HUDEP-2 (cell line): ENCODE measurements at regions not wholly inside any gene's neighbourhood (a gene's known extent, or its start where the extent isn't known, plus 50 kb on each side); places are given as distances from the start of the nearest gene placed in this dataset.
A peak's percentile ranks its signal among the peaks of the same experiment; 100 is the strongest.

ENCODE experiments used
- DNase-seq, 76 experiments: peaks; one replicate each; lab custom pipeline; 2025; ENCODE audit not compliant: unreplicated experiment in 76 of 76; lab: John Stamatoyannopoulos, UW

DNA sequence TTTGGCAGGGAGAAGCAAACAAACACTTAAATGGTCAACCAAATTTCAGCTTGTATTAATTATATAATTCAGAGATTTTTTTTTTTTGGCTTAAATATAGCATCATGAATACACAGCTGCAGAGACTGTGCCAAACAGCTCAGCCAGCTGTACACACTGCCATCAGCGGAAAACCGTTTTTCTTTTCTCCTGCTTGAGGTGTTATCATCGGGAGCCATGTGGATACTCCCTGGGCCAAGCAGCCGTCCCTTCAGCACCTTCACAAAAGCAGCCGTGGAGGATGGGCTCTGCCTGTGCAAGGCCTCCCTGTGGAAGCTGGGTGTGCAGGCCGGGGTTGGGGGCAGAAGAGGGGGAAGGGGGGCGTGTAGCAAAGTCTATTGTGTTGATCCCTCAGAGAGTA, 85.0 kb downstream of the NUF2 start:
- peak in 1 of 76 experiments; percentile 0 for DNase-seq

DNA sequence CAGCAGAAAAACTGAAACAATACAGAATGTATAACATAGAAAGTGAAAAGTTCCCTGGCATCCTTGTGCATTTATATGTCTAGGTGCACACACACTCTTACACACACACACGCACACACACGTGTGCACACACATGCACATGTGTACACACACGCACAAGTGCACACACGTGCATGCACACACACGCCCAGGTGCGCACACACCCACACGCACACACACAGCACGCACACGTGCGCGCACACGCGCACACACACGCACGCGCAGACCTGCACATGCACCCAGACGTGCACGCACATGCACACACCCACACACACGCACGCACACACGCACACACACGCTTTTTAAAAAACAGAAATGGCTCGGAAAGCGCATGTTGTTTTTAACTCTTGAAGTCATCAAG, 86.5 kb downstream of the NUF2 start:
- no peak for DNase-seq

DNA sequence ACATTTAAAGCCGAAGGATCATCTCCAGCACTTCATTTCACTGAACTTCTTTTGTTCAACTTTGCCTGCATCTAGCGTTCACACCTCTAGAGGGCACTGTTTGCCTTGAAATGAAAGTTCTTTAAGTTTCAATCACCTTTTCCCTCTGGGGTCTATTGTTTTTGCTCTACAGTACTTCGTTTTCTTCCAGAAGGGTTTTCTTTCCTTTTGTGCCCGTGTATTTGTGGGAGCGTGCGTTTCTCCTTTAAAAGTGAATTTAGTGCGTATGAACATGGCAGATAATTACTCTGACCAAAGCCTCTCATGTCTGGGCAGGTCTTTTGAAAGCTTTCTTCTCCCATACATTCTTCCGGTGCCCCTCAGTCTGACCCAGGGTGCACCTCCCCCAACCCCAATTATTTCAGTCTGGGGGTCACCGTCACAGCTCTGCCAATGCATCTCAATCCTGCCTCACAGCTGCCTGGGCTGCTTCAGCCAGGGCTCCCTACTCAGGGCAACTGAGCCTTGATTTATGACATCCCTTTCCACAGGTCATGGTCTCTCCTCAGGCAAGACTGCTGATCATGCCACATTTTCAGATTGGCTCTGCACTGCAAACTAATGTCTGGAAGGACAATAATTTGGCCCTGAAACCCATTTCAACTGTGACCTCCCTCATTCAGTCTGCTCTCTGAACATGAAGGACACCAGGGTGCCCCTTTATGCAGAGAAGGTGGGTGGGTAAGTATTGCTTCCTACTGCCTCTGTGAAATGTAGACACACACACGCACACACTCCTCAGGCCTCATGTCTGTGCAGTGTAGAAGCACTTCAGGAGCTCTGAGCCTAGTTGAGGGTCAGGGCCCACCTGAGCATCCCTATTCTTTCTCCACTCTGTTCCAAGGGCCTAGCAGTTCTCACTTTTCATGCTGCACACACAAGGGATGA, 88.6 kb downstream of the NUF2 start:
- peak in 25 of 76 experiments; percentile 1 to 40 (median 12) for DNase-seq

DNA sequence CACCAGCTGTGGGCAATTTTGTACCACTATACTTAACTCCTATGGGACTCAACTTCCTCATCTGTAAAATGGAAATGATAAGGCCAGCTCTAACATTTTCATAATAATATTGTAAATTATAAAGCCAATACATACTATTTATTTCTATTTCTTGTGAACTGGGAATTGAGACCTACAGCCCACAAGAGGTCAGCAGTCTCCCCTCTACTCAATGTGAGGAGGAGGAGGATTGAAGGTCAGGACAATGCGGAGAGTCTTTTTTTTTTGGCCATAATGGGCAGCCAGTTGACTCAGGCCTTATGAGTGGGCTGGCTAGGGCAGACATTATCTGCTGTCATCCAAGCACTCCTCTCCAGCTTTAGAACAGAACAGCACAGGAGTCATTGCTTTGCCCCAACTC, 90.5 kb downstream of the NUF2 start:
- no peak for DNase-seq

DNA sequence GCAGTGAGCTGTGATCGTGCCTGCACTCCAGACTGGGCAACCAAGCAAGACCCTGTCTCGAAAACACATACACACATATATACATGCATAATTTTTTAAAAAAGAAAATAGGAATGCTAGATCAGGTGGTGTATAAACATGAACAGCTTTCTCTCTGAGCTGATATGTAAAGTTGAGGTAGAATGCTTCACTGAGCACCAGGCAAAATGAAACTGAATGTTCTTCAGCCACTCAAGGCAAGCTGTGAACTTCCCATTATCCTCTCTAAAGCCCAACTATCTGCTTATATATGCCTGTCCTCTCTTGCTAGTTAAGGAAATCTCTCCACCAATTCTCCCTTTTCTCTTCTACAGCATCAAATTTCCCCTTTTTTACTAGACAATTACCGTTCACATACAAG, 93.0 kb downstream of the NUF2 start:
- no peak for DNase-seq

DNA sequence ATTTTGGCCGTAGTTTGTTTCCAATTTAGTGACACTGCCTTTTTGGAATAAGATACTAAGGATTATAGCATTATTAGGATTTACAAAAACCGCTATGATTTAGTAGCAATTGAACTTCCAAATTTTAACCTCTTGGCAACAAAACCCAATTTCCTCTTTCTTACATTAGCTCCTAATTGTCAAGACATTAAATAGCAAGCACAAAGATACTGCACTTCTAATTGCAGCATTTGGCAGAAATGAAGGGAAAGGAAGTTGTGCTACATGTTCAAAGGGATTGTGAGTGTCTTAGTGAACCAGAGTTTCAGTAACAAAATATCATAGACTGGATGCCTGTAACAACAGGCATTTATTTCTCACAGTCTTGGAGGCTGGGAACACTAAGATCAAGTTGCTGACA, 99.9 kb downstream of the NUF2 start:
- DNase-seq = no peak

DNA sequence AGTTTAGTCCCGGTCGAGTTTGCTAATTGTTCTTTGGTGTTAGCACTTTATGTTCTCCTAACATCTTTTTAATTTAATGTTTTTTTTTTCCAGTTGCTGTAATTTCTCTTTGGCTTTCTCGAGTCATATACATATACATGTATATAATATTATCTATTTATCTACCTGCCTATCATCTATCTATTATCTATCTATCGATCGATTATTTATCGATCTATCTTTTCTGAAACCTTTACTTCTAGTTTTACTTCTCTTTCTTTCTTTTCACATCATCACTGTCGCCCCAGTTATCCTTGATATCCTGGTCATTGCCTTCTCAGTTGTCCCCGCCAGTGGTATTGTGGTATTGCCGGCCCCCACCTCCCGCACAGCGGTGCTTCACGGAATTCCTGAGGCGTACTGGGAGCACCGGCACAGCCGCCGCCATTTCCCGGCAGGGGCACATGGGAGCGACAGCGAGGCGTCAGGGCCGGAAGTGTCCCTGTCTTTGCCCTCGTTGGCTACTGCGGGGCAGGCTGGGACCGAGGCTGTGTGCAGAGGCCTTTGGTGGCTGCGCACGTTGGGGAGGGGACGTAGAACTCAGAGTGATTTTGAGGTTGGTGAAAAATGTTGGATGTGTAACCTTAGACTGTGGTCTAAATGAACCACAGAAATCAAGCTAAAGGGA, 101.1 kb downstream of the NUF2 start:
- no peak for DNase-seq

DNA sequence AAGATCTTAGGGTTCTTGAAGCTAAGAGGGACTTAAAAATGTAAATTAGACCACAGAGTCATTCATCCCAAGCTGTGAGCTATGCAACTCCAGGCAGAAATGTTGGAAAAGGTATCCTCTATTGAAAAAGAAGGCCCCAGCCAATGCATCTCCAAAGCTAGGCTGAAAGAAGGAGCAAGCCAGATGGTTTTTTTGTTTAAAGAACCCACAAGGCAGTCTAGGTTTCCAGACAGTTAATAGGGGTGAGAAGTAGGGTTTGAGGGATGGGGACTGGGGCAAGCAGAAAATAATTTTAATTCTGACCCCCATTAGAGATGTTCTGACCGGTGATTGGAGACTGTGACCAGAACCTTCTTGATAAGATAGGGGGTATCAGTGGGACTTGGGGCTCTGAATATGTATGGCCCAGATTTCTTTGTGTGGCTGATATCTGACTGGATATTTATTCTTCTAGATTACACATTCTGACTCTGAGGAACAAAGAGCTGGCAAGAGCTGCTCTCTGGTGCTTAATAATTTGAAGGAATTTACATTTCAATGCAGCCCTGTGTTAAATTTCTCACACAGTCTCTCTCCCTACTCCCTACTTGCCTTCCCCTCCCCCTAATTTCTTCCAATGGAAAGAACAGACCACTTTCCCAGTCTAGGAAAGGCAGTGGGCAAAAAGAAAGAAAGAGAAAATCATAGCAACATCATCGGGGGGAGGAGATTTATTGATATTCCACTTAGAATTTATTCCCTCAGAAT, 104.9 kb downstream of the NUF2 start:
- DNase-seq = no peak

DNA sequence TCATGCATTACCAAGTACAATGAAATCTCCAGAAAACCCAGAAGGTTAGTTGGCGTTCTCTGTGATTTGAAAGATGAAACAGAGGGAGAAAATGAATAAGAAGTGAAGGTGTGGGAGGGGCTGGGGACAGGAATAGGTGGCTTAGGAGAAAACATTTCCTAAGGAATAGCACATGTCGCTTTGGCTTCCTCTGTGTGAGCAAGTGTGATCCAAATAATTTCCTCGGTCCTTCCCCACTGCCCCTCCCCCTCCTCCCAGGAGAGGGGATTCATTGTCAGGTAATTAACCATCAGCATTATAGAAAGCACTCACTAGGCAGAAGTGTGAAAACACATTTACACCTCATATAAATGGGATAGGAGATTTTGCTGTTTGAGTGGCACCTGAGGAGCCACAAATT, 105.5 kb downstream of the NUF2 start:
- DNase-seq = no peak

DNA sequence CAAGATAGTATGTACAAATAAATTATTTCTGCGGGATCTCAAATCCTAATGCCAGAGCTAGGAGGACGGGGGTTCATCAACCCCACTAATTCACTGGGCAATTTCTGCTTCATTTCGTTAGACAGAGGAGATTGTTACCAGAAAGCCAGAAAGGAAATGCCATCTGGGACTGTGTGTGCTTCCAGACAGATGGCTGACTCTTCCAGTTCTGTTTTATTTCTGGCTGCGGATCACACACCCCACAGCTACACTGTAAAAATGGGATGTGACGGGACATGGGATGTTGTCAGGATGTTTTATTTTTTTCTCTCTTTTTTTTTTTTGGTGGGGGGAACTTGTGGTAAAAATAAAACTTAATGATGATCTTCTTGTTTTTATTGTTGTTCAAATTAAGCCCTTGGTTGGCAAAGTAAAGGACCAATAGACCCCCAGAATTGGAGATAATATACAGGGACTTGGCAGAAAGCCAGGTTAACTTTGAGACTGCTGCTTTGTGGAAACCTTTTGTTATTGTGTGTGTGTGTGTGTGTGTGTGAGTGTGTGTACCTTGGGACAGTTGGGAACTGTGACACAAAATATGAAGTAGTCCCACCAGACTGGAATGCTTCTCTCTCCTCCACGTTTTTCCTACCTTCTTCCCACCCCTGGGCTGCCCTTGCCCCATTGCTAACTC, 114.5 kb downstream of the NUF2 start:
- no peak for DNase-seq

DNA sequence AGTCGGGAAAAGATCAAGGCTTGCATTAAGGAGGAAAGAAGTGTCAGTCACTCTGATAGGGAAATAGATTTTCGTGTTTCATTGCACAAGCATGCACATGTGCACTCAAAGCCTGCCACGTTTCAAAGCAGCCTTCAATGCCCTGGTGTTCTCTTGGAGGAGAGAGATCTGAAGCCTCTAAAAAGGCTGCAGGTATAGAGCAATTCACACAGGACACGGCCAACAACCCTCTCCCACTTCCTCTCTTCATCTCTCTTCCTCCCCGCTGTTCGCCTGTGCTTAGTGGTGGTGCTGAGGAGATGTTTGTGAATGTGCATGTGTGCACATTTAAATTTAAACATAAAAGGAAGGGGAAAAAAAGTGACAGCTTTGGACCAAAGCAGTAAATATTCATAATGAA, 117.7 kb downstream of the NUF2 start:
- DNase-seq = no peak

DNA sequence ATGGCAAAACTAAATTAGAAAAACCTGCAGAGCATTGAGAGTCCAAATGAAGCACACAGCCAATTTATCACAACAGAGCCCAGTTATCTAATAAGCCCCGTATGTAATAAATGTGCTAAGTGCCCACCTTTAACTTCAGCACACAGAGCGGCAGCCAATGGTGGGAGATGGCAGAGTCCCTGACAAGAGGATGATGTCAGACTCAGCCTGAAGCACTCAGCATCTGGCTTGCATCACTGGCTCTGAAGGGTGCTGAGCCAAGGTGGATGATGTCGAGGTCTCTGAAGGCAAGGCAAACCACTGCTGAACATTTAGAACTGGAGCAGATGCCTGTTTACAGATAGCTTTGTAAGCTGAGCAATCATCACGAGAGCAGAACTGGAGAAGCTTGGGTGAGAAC, 118.3 kb downstream of the NUF2 start:
- DNase-seq = no peak

DNA sequence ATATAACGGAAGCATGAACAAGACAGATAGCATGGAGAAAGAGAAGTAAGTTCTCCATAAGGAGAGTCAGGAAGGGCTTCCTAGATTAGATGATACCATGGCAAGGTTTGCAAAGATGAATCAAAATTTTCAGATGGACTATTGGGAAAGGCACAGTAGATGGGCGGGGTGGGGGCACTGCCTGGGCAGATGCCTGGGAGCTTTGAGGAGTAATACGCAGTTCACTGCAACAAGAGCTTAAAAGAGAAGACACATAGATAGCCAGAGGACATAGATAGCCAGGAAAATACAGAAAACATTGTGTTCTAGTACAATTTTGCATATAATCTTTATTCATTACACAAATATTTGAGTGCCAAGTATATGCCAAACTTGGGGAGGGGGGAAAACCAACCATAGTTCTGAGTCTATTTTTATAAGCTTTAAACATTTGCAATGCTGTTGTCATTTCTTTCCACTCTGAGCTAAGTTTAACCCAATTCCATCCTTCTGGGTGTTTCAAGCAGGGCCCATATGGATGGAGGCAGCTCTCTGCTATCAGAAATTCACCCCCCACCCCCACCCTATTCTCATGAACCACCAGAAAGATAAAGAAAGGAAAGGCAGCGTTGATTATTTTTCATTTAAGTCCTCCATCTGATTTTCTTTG, 120.6 kb downstream of the NUF2 start:
- DNase-seq = no peak

DNA sequence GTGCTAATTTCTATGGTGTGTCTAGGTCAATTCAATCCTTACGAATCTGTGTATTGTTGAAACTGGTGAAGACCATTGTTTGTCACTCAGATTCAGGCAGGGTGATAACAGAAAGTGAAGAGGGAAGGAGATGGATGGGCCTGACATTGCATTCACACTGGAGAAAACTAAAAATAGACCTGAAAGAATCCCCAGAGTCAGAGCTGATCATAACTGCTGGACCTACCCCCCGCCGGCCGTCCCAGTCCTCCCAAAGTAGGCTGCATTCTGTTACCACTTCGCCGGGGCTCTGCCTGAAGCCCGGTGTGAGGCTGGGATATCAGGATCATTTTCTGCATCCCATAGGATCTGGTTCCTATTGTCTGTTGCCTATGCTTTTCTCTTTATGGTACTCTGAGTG, 121.1 kb downstream of the NUF2 start:
- DNase-seq = no peak

DNA sequence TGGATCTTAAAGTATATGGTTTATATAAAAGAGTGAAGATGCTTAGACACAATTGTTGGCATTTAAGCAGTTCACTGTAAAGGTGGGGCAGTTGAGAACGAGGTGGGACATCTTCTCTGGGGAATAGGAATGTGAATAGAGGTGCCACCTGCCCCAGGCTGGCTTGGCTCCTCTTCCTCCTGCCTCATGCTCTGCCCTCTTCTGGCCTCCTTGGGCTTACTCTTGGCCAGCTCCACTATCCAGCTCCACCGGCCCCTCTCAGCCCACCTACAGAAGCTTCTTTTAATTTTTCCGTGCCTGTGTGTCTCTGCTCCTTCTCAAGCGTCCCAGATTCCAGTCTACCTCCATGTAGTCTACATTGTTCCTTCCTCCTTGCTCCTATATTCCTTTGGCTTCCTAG, 122.1 kb downstream of the NUF2 start:
- peak in 1 of 76 experiments; percentile 19 for DNase-seq

DNA sequence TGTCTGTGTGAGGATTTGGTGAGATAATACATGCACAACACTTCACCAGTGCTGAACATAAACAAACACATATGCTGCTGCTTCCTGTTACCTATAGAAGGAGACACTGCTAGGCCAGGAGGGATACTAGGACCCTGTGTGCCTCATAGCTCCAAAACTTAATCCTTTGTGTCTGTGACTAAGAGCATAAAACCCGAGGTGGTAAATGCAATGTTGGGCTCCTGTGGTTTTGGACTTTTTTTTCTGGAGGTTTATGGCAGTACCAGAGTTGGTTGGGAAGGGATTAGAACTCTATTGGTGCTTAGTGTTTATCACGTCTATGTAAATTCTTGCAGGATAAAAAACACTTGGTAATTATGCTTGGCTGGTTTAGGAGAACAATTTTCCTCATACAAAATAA, 122.9 kb downstream of the NUF2 start:
- no peak for DNase-seq

DNA sequence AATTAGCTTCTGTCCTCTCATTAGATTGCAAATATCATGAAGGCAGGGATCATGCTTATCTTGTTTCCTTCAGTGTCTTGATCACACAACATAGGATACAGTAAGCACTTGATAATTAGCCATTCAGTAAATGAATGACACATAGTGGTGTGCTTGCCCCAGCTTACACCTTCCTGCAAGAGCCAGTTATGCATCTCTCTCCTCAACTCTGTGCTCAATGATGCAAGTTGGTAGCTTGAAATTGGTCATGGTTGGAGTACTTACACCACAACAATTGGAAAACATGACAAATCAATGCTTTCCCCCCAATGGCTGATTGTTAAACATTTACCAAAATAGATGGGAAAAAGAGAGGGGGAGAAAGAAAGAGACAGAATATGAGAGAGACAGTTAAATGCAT, 129.2 kb downstream of the NUF2 start:
- DNase-seq = no peak

DNA sequence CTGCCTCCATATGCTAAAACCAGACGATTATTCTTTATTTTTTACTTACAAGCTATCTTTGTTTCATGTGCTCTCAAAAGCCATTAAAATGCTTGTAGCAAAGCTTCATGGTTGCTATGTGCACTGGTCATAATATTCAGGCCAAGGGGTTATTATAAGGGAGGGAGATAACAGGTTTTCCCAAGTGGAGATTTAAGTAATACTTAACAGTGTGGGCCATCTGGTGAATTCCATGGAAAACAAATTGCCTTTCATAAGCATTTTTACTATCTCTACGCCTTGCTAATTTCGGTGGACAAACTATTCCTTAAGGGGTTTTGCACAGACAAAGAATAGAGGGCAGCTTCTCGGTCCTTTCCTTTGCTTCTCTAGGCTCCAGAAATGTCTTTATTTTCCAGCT, 137.8 kb downstream of the NUF2 start:
- no peak for DNase-seq

DNA sequence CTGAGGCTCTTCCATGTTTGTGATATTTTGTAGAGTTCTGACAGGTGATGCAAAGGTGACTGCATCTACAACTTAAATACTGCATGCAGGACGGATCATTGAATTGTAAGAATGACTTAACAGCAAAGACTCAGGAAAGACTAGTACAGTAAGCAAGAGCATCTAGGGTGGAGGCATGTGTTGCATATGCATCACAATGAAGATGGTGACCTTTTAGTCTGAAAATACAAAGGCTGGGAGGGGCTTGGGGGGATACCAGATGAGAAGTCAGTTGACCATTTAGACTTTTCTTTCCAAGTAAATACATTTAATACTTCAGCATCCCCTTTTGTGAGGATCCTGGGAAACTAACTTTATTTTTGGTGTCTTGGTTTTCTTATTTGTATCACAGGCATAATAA, 145.5 kb downstream of the NUF2 start:
- DNase-seq = no peak
